ENCODE measurements at regions not wholly inside any gene's neighbourhood (a gene's known extent, or its start where the extent isn't known, plus 50 kb on each side); places are given as distances from the start of the nearest gene placed in this dataset.

DNA sequence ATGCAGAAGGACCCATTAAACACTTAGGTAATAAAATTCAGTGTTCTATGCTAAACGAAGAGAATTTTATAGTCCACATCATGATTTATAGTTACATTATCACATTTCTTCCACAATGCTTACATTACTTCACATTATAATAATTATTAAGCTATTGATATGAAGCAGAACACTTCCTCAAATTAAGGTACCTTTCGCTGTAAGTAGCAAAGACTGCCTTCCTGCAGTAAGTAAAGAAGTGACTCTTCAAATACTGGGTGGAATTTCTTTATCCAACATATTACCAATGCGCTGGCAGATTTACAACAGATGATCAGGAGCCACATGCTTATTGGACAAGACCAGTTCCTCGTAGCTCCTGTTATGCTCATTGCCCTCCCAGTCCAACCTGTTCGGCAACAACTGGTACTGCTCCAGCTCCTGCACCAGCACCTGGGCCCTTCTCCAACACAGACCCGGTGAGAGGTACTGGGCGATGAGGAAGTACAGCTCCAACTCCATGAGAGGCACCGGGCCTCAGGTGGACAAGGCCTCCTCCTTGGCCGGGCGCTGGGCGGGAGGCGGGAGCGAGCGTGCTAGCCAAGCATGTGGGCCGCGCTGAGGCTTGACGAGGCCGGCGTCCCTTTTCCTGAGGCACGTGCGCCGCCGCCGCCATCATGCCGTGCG lies 210.7 kb upstream of the ATP2B1 start:
- no peak for DNase-seq

DNA sequence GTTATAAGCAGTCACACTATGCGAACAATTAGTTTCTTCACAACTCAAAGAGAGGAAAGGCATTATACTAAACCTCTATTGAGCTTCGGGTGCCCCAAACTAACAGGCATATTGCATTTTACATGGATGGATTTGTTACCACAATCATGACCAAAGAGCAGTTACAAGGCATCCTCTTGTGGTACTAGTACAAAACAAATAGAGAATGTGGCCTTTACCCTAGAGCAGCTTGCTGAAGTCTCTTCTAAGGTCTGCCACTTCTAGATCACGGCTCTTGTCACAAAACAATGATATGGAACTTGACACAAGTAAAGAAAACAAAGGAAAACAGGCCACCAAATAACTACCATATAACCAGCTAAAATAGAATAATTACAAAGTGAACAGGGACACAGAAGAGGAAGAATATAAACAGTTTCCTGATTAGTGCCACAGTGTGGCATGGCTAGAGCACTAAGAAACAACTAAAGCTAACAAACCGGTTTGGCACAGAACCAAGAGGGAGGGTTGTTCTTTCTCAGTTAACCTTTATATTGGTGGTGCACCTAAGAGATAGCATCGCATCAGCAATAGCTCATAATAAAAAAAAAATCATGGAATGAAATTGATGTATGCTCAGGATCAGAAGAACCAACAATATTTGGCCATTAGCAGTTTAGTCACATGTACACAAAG lies 209.7 kb upstream of the ATP2B1 start:
- no peak for DNase-seq

DNA sequence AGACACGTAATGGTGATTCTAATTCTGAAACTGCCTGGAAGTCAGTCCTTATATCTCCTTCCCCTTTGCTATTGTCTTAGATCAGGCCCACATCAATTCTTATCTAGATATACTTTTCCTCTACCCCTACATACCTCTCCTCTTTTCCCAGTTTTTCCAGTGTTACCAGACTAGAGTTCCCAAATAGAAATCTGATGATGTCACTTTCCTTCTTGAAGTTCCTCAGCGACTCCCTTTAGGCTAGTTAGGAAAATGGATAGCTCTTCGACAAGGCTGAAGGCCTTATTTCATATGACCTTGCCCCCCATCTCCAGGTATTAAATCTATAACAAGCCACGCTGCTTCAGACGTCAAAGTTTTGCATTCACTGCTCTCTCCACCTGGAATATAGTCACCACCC lies 201.1 kb upstream of the ATP2B1 start:
- DNase-seq, result no peak

DNA sequence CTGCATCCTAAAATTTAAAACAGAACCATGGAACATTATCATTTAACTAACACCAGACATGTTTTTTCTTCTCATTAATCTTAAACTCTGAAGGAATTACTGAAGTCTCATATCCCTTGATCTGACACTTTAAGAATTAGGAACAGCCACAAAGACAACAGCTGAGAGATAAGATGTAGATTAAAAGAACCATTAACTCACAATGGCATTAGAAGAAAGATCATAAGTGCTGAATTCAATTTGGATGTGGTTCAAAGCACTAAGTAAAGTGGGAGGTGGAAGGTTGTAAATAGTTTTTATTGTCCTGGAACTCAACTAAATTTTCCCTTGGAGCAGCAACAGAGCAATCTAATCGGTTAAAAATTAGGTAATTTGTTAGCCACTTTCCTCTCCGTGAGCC lies 199.0 kb upstream of the ATP2B1 start:
- no peak for DNase-seq

DNA sequence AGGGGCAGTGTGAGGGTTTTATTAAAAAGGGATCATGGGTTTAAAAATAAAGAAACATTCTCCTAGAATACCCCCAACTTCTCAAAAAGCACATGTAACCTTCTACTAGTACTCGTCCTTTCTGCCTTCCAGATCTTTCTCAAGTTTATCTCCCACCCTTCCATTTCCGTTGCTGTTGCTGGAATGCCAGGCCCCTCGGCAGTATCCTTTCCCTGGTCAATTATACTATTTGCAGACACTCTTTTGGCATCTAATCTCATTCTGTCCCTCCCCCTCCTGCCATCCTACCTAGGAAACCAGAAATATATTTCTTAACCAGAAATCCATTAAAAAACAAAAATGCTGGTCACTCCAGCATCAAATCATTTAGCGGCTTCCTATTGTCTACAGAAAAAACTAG lies 198.2 kb upstream of the ATP2B1 start:
- DNase-seq, result no peak

DNA sequence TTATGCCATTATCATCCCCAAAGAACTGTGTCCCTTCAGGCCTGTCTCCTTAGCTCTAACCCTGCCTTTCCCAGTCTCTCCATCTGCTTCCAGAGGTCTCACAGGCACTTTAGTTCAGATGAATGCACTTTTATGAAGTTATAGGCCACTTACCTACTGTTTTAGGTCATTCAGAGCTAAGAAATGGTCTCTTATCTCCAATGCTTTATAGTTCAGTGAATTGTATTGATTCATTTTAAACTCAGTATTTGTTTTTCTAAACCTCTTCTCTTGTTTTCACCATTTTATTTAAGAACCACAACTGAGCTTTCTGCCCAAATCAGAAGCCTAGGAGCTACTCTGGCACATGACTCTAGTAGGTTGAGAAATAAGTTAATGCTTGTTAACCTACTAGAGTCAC lies 197.5 kb upstream of the ATP2B1 start:
- no peak for DNase-seq

DNA sequence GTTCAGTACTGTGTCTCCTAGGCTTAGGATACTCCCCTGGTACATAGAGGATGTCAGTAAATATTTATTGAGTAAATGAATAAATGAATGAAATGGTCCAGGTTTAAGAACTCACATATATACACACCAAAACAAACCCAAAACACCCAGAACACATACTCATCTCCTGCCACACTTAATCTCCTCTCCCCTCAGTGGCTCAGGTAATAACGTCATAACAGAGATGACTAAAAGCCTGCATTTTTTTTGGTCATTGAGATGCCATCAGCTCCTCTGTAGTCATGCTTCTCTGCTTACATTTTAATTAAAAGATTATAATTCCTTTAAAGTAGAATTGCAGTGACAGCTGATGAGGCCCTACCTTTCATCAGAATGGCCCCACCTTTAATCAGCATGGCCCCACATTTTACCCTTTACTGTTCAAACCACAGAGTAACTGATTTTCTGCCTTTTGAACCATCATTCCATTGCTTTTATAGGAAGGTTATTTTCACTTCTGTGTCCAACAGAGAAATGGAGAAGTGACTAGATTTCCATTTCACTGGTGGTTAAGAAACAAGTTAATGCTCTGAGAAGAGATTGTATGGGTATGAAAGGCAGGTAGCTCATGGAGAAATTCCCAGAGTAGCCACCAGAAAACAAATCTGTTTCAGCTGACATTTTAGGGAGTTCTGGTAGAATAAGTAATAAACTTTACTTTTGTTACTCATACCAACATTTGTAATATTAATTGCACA lies 193.4 kb upstream of the ATP2B1 start:
- no peak for DNase-seq

DNA sequence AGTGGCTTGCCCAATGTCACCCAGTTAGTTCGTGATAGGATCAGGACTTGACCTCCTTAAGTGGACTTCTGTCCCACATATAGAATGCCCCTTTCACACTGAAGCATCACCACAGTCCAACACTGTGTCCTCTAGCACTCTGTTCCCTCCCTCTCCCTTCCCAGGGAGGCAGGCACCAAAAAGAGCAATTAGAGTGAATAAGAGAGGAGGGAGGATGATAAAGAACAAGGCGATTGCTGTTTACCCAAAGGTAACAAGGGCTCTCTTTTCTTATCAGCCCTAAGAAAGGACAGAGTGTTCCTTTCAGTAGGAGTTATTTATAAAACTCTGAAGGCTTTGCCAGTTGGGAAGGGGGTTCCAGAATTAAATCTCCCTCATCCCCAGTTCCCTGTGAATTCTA lies 192.7 kb upstream of the ATP2B1 start:
- DNase-seq, result no peak

DNA sequence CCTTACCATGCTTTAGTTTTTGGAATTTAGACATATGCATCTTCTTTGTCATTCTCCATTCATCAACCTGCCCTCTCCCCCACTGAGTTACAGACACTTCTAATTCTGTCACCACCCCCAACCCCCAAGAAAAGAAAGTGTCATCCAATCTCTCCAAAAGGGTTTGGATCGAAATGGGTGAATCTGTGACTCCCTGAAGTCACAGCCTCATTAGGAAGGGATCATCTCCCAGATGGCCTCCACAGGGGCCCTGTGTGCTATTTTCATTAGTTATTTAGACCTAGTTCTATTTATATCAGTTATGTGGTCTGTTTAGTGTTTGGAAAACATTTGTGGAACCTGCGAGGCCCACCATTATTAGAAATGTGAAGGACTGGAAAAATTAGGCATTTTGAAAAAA lies 191.0 kb upstream of the ATP2B1 start:
- DNase-seq, result no peak

DNA sequence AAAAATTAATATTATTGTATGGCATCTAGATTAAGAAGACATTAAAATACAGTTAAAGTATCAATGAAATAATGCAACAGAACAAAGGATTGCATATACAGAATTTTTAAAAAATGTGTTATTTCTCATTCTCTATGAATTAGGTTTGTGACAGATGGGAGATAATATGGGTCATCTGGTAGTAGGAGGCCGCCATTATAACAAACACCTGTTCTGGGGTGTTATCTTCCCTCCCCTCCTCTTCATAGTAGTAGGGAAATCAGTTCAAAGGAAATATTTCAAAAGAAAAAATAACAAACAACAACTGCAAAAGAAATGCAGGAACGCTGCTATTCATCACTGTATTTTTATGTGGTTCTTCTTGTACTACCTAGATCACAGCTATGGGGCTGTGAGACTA lies 187.0 kb upstream of the ATP2B1 start:
- DNase-seq, result no peak

DNA sequence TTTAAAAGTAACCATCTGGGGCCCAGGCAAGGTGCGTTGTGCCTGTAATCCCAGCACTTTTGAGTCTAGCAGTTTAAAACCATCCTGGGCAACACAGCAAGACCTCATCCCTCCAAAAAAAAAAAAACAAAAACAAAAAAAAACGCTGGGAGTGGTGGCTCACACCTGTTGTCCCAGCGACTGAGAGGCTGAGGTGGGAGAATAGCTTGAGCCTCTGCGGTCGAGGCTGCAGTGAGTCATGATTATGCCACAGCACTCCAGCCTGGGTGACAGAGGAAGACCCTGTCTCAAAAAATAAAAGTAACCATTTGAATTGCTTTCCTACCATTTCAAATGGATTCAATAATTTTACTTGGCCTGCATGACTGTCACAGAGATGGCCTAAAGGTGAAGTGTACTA lies 186.5 kb upstream of the ATP2B1 start:
- DNase-seq, result no peak

DNA sequence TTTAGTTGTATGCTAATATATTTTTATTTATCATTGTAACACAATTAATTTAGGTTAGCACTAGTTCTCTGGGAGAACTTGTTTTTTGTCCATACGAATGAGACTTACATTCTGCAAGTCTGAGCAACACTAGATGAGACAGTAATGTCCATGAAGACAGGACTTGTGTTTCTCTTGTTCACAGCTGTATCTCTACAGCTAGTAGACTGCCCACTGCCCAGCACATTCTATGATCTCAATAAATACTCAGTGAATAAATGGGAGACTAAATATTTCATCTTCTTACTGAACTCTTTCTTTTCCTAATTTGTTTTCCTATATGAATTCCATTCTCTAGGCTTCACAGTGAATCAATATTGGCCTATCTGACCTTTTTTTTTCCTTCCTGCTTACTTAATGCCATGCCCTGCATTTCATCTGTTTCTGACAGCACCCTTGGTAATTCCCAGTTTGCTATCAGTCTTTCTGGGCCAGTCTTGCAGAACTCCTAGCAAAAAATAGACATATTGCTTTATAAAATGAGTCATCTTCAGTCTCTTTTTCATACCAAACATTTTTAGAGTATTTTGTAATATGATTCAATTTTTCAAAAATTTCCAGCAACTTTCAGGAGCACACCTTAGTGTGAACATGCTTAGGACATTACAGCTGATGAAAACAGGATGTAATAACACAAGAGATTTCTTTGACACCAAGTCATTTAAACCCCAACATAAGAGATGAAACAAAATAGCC lies 185.5 kb upstream of the ATP2B1 start:
- no peak for DNase-seq

DNA sequence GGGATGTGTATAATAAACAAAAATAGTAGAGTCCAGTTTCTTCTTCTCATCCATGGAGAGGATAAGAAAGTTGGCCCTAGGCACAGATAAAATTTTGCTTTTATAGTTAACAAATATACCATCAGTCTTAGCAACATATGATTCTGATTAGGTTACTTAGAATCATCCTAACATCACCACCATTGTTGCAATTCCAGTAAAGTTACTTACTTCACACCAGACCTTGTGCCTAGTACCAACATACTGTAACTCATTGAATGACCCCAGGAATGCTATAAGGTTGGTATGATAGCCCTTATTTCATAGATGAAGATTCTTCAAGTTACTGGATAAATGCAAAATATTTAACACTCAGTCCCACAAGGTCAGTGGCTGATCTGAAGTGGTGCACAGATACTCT lies 183.8 kb upstream of the ATP2B1 start:
- DNase-seq, result no peak

DNA sequence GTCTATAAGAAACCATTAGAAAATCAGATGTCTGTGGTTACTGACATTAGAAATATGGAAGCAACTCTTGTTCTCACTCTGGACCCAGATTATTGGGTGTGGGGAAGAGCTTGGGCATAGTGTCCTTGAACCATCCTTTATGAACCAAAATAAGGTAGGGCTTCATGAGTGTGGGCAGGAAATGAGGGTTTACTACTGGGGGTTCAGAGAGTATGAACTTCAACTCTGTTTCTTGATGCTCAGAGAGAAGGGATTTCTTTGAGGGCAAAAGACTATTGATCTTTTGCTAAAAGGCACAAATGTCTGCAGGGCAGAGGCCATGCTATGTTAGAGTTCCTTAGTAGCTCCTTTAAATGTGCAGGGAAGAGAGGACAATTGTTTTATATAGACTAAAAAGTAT lies 183.3 kb upstream of the ATP2B1 start:
- DNase-seq, result no peak

DNA sequence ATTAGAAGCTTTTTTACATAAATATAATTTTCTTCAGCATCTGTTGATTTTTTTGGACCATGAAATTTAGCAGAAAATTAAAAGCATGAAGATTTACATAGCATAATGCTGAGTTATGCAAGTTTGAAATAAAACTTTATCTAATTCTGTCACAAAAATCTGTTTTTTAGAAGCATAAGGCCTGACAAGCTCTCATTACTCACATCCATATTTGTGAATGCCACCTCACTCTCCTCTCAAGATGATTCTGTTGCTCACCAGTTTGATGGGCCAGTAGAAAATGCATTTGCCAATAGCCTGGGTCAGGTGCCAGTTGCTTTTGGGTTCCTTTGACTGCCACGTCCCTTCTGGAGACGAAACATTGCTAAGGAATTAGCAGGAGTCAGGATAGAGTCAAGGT lies 181.5 kb upstream of the ATP2B1 start:
- no peak for DNase-seq

DNA sequence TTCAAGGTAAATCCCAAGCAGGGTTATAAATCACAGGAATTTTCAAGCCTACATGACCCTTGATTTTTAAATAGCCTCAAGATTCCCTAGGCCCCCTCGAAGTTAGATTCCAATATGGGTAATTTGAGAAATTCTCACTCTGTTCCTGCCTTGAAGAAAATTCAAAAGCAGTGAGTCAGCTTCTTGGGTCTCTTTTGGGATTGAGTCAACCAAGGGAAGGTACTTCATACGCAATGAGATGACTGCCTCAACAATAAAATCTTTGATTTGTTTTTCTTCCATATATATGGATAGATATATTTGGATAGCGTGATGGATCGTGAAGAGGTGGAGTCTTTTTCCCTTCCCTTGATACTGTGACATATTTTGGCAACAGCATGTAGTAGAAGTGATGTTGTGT lies 180.4 kb upstream of the ATP2B1 start:
- DNase-seq, result no peak

DNA sequence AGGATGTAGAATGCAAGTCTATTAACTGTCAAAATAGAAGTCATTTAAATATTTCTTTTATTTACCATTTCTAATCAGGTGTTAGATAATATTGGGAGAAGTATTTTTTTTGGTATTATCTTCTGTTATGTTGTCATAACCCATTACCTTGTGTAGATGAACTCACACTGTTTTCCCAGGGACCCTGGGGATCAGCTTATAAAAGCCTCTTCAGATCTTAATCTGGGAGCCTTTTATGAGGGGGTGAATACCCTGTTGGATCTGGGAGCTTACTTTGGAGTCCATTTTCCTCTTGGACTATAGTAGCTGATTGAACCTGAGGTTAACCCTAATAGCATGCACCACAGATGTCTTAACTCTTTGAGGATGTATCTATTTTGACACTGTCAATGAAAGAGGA lies 176.3 kb upstream of the ATP2B1 start:
- no peak for DNase-seq

DNA sequence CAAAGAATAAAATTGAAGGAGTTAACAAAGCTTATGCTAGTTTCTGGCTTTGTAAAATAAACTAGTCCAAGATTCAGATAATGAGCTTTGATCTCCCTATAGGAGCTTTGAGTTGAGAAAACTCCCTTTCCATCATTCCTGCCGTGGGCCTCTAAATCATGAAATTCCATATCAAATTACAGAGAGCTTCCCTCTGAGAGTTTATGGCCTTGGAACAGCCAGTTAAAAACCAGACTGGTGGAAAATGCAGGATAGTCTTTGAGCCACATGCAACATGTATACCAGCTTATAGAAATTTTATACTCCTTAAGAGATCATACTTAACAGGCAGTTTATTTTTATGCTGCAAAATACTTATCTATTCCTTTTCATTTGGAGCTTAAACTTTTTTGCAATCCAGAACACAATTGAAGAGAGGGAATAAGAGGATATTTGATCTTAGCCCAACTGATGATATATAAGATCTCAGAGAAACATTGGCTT lies 175.8 kb upstream of the ATP2B1 start:
- DNase-seq, result no peak

DNA sequence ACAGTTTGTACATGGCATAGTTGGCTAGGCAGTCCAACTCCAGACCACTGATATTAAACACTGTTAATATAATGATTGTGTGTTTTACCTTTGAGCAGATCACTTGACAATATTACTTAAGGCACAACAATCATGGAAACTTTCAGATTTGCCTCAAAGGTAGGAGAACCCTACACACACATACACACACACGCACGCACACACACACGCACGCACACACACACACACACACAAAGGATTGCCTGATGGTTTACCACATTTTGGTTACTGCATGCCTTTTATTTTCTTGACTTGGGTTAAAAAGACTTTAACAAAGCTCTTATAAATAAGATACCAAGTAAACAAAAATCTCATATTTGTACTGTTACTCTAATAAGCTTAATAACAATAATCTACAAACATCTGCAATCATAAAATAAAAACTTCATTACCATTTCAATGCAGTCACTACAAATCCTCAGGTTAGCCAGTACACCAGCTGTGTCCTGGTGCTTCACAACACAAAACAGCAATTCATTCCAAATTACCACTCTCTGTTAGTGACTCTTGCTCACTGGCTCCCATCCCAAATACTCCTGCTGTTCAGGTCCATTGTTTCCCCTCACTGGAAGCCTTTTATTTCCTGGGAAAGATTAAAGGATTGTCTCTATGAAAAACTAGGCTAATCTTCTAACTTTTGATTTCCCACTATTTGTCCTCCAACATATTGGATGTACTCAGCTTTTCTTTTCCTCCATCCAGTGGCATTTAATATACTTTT lies 175.2 kb upstream of the ATP2B1 start:
- DNase-seq, result peak; percentile 38

DNA sequence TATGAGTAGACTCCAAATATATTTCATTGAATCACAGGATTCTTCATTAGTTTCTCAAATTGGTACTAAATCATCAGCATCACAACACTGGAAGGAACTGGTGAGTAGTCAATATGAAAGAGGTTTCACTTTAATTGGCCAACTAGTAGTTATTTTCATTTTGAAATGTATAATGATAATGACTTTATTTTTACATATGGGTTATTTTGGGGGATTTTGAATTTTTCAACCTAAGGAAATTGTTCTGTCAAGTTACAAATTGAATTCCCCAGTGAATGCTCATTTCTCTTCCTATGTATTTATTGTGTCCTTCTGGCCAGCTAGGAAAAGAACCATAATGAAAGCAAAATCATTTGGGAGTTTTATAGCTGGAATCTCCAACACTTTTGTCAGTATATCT lies 174.2 kb upstream of the ATP2B1 start:
- DNase-seq, result no peak

DNA sequence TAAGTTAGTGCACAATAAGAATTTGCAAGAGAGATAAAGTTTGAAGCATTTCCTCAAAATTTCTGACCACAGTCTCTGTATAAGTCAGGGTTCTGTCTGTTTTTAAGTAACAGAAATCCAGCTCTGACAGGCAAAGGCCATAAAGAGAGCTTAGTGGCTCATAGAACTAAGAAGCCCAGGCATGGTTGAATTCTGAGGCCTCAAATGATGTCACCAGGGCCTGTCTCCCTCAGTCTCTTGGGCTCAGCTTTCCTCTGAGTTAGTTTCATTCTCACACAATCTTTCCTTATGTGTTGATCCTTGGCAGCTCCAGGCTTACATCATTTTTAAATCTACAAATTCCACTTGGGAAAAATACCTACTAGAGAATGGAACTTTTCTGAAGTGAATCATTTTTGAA lies 173.4 kb upstream of the ATP2B1 start:
- DNase-seq, result no peak
